ENCODE measurements at regions not wholly inside any gene's neighbourhood (a gene's known extent, or its start where the extent isn't known, plus 50 kb on each side); places are given as distances from the start of the nearest gene placed in this dataset.

- TF ChIP-seq, protein P1, sequence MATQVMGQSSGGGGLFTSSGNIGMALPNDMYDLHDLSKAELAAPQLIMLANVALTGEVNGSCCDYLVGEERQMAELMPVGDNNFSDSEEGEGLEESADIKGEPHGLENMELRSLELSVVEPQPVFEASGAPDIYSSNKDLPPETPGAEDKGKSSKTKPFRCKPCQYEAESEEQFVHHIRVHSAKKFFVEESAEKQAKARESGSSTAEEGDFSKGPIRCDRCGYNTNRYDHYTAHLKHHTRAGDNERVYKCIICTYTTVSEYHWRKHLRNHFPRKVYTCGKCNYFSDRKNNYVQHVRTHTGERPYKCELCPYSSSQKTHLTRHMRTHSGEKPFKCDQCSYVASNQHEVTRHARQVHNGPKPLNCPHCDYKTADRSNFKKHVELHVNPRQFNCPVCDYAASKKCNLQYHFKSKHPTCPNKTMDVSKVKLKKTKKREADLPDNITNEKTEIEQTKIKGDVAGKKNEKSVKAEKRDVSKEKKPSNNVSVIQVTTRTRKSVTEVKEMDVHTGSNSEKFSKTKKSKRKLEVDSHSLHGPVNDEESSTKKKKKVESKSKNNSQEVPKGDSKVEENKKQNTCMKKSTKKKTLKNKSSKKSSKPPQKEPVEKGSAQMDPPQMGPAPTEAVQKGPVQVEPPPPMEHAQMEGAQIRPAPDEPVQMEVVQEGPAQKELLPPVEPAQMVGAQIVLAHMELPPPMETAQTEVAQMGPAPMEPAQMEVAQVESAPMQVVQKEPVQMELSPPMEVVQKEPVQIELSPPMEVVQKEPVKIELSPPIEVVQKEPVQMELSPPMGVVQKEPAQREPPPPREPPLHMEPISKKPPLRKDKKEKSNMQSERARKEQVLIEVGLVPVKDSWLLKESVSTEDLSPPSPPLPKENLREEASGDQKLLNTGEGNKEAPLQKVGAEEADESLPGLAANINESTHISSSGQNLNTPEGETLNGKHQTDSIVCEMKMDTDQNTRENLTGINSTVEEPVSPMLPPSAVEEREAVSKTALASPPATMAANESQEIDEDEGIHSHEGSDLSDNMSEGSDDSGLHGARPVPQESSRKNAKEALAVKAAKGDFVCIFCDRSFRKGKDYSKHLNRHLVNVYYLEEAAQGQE (IDR thresholded peaks at IDR 0.05; ENCODE audit: insufficient read depth in 1 of 2, low read depth in 2 of 2, low read length in 2 of 2), result no peak
- TF ChIP-seq SIN3A (IDR thresholded peaks at IDR 0.05; ENCODE audit: borderline replicate concordance, insufficient read depth, low read length), result no peak
These were observed 385.9 kb upstream of the RND3 start for GRCh38 chr2:150873396-150873772.

Measured in PFSK-1 (cell line).